ENCODE measurements at regions not wholly inside any gene's neighbourhood (a gene's known extent, or its start where the extent isn't known, plus 50 kb on each side); places are given as distances from the start of the nearest gene placed in this dataset.

GRCh38 chr10:88097536-88097935 lies 234.1 kb downstream of the PTEN start:
- no peak overlapping the region for H3K27ac ChIP-seq
- POLR2A ChIA-PET (ENCODE audit: low non-redundant PET) = no interaction called here
- DNase-seq (ENCODE audit: low spot score) = no peak
- TF ChIP-seq CTCF (conservative IDR thresholded peaks at IDR 0.05; ENCODE audit: low read depth) = no peak
- CTCF ChIA-PET = interaction anchor here (0.5 kb wide), 1 partner anchor 865 kb away, joined by 3 read pairs; no protein-coding TSS in a partner anchor

- no peak overlapping the region for H3K27ac ChIP-seq
- CTCF ChIA-PET = interaction anchor here (0.6 to 0.9 kb wide), 2 partner anchors 18 to 921 kb away, joined by 3 read pairs; no protein-coding TSS in a partner anchor
- DNase-seq (ENCODE audit: low spot score) = no peak
- POLR2A ChIA-PET (ENCODE audit: low non-redundant PET) = no interaction called here
- no peak for TF ChIP-seq CTCF (conservative IDR thresholded peaks at IDR 0.05; ENCODE audit: low read depth)
Observed at GRCh38 chr10:88100281-88100680, 236.9 kb downstream of the PTEN start.

DNA sequence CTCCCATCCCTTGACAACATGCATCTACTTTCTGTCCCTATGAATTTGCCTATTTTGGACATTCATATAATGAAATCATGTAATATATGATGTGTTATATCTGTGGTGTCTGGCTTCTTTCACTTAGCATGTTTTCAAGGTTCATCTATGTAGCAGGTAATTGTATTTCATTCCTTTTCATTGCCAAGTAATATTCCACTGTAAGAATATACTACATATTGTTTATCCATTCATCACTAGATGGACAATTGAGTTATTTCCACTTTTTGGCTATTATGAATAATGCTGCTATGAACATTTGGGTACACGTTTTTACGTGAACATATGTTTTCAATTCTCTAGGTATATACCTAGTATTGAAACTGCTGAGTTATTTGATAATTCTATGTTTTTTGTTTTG lies 238.2 kb downstream of the PTEN start:
- CTCF ChIA-PET = no interaction called here
- POLR2A ChIA-PET (ENCODE audit: low non-redundant PET) = no interaction called here
- H3K27ac ChIP-seq = no peak overlapping the region
- DNase-seq (ENCODE audit: low spot score) = no peak
- no peak for TF ChIP-seq CTCF (conservative IDR thresholded peaks at IDR 0.05; ENCODE audit: low read depth)

DNA sequence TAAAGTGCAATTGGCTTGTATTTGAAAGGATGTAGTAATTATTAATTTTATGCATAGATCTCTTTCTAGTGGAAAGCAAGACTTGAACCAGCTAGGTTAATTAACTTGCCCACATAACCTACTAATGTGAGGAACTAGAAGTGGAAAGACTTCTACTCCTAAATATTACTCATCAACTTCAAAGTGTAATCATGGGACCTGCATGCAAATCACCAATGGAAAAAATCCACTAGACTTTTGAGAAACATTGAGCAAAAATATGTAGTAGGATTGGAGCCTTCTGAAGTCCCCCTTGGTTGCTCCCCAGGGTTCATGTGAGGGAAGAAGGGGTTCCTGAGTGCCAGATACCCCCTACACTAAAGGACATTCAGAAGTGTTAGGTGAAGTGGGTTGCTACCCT lies 240.2 kb downstream of the PTEN start:
- CTCF ChIA-PET = no interaction called here
- H3K27ac ChIP-seq = no peak overlapping the region
- TF ChIP-seq CTCF (conservative IDR thresholded peaks at IDR 0.05; ENCODE audit: low read depth) = no peak
- POLR2A ChIA-PET (ENCODE audit: low non-redundant PET) = no interaction called here
- DNase-seq (ENCODE audit: low spot score) = no peak

DNA sequence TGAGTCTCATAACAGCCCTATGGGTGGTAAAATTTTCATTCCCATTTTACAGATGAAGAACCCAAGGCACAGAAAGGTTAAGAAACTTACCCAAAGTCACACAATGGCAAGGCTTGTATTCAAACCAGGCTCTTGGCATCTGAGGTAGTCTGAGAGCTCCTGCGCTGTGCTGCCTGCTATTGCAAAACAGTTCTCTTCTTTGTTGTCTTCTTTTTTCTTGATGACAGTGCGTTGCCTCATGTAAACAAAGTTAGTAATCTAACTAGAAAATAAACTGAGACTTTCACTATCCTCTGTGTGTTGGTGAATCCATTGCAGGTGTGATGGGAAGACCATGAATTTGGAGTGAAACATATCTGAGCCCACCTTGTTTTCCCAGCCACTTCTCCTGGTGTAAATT lies 240.8 kb downstream of the PTEN start:
- TF ChIP-seq CTCF (conservative IDR thresholded peaks at IDR 0.05; ENCODE audit: low read depth) = no peak
- ChIA-PET POLR2A (ENCODE audit: low non-redundant PET) (no interaction called here), CTCF (no interaction called here)
- no peak overlapping the region for H3K27ac ChIP-seq
- DNase-seq (ENCODE audit: low spot score) = no peak

DNA sequence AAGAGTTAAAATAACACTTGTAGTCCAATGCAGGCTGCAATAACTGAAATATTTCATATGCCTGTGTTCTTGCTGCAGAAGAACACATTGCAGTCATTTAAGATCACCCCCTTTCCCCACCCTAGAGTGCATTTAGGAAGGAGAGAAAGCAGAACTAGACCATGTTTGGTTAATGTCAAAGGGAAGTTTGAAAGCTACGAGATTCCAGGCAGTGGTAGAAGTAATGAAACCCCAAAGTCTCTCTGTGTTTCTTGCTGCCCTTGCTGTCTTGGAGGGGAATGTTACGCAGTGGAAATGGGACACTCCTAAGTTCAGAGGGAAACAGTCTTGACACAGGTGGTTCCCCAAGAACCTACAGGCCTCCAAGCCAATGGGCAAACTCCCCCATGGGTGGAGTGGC lies 242.9 kb downstream of the PTEN start:
- no peak for DNase-seq (ENCODE audit: low spot score)
- ChIA-PET CTCF (no interaction called here), POLR2A (ENCODE audit: low non-redundant PET) (no interaction called here)
- no peak for TF ChIP-seq CTCF (conservative IDR thresholded peaks at IDR 0.05; ENCODE audit: low read depth)
- H3K27ac ChIP-seq = no peak overlapping the region
